ENCODE measurements at regions not wholly inside any gene's neighbourhood (a gene's known extent, or its start where the extent isn't known, plus 50 kb on each side); places are given as distances from the start of the nearest gene placed in this dataset.
A peak's percentile ranks its signal among the peaks of the same experiment; 100 is the strongest.

- no peak for DNase-seq
These were observed 307.4 kb upstream of the POU3F3 start for GRCh38 chr2:104546537-104546936.

DNA sequence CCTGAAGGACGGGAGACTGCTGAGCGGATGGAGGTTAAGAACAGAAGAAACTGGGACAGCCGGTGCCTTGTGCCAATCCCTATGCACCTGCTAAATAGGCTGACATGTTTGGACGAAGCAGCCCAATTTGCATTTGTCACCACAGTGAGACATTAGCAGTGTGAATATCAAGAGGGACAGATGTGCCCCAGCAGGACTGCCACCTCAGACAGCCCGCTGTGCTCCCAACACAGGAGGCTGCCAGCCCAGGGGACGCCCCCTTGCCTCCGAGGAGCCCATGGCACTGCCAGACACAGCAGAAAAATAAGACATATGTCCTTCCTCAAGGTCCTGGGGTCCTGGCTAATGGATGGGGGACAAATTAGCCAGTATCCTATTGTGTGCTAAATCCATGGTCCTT lies 306.7 kb upstream of the POU3F3 start:
- DNase-seq: no peak

- DNase-seq: no peak
These were observed 292.7 kb upstream of the POU3F3 start for GRCh38 chr2:104561251-104561650.

GRCh38 chr2:104562537-104562936 lies 291.4 kb upstream of the POU3F3 start:
- no peak for DNase-seq

DNA sequence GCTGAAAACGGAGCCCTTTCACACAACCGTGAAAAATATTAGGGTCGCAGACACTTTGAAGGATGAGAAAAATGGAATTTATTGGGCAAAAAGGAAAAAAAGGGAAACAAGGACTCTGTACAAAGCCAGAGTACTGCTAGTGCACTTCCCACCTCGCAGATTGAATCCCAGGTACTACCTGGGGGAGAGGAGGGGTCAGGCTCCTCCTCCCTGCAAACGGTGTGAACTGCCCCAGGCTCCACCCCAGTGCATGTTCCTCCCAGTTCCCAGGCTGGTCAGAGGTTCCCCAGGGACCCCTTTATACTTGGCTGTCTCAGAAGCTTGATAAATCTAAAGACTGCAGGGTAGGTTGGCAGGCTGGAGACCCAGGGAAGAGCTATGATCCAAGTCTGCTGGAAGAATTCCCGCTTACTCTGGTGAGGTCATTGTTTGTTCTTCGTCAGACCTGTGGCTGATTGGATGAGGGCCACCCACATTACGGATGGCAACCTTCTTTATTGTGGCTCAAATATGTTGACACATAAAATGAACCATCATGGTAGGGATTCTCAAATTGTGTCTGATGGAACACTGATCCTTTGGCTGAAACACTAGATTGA lies 290.4 kb upstream of the POU3F3 start:
- no peak for DNase-seq

DNA sequence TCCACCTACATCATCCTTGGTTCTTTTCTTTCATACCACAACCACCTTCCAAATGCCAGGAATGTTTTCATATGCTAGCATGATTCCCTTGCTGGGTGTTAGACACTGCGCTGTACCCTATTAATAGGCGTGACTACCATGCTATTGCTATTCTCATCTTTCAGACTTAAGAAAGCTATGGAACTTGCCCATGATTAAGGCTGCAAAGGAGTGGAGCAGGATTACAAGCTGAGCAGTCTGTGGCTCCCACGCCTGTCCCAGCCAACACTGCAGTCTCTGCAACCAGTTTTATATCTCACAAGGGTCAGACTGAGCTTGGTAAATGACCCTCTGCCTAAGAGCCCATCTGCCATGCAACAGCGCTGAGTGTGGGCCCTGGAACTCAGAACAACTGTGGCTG lies 285.7 kb upstream of the POU3F3 start:
- no peak for DNase-seq

GRCh38 chr2:104570259-104570658 lies 283.7 kb upstream of the POU3F3 start:
- no peak for DNase-seq

DNA sequence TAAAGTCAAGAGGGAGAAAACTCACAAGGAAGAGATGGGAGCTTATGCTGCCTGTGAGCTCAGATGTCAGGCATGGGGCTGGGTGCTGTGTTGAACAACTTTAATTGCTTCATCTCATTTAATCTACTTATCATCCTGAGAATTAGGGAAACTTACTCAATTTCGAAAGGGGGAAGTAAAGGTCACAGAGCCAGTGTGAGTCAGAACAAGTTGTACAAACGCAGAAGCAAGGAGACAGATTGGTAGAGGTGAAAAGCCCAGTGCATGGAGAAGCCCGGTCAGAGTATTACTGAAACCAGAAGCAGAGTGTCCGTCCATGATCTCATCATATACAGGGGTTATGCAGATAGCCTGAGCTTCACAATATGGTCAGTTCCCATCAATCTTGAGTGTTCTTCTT lies 281.1 kb upstream of the POU3F3 start:
- no peak for DNase-seq

- DNase-seq: no peak
These were observed 279.5 kb upstream of the POU3F3 start for GRCh38 chr2:104574367-104574766.

DNA sequence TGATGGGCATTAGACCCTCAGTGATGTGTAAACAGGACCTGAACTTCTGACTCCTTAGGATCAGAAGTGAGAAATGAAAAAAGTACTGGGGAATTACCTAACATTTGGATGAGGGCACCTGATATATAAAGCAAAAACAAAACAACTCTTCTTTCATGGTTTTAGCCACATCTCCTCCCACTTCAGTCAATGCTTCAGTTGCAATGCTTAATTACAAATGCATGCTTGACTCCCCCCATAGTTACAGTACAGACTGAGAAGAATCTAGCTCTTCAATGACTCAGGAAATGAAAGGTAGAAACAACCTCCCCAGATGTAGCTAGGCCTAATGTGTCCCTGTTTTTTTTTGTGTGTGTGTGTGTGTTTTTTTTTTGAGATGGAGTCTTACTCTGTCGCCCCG lies 276.8 kb upstream of the POU3F3 start:
- DNase-seq: no peak

GRCh38 chr2:104582471-104582870 lies 271.4 kb upstream of the POU3F3 start:
- DNase-seq: no peak

- DNase-seq: peak in 2 of 14 donors; percentile 1 to 6
These were observed 270.1 kb upstream of the POU3F3 start for GRCh38 chr2:104583811-104584210.

DNA sequence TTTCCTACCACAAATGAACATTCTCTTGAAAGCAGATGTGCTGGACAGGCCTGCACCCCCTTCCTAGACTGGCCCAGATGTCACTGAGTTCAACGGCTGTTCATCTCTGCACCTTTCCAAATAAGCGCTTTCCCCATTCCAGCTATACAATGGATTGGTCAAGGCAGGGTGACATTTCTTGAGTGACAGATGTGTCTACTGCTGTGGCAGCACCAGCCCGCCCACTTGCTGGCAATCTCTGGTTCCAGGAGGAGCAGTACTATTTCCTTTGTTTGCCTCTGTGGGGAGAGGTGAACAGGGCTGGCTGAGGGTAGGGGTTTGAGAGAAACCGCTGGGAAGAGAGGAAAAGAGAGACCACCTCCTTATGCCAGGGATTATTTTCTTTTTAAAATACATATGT lies 269.5 kb upstream of the POU3F3 start:
- peak in 1 of 14 donors; percentile 4 for DNase-seq

- DNase-seq: no peak
These were observed 258.3 kb upstream of the POU3F3 start for GRCh38 chr2:104595576-104595975.

DNA sequence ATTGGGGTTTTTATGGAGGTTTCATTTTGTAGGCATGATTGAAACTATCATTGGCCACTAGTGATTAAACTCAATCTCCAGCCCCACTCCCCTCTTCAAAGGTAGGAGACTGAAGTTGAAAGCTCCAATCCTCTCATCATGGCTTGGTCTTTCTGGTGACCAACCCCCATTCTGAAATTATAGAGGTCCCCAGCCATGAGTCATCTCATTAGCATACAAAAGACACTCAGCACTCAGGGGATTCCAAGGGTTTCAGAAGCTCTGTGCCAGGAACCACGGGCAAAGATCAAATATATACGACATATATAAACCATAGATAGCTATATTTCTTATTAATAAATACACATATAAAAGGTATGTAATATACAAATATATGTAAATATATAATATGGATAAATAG lies 256.0 kb upstream of the POU3F3 start:
- no peak for DNase-seq

- no peak for DNase-seq
These were observed 255.3 kb upstream of the POU3F3 start for GRCh38 chr2:104598636-104599035.

GRCh38 chr2:104599787-104600510 lies 254.0 kb upstream of the POU3F3 start:
- no peak for DNase-seq

GRCh38 chr2:104606056-104606455 lies 247.9 kb upstream of the POU3F3 start:
- DNase-seq: no peak

DNA sequence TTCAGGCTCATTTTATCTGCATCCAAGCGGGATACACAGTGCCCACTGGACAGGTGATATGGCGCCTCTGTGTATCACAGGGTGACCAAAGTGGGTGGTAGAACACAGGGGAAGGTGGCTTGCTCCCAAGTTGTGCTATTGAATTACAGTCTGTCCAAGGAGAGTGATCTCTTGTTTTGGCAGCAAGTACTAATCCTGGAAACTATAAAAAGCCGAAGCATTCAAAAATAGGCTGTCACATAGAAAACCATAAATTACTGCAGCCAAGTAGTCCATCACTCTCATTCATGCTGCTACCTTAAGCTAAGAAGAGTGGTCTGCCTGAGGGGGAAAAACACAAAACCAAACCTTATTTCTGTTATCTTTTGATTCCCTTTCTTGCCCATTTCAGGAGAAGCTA lies 237.1 kb upstream of the POU3F3 start:
- no peak for DNase-seq

GRCh38 chr2:104620801-104621200 lies 233.1 kb upstream of the POU3F3 start:
- no peak for DNase-seq

GRCh38 chr2:104635608-104636007 lies 218.3 kb upstream of the POU3F3 start:
- no peak for DNase-seq

GRCh38 chr2:104638190-104638858 lies 215.6 kb upstream of the POU3F3 start:
- no peak for DNase-seq

DNA sequence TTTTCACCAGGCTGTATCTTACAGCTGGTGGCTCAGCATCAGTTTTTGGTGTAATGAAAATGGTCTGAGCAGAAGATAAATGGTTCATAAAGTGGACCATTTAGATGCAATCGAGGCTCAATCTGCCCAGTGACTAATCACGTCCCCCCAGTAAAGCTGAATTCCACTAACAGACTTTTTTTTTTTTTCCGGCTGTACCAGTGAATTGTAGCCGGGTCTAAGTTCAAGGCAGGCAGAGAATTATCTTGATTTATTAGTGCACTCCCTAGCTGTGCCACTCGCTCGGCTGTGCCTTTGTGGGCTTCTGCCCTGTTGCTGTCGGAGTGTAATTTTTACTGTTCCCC lies 215.1 kb upstream of the POU3F3 start:
- no peak for DNase-seq

DNA sequence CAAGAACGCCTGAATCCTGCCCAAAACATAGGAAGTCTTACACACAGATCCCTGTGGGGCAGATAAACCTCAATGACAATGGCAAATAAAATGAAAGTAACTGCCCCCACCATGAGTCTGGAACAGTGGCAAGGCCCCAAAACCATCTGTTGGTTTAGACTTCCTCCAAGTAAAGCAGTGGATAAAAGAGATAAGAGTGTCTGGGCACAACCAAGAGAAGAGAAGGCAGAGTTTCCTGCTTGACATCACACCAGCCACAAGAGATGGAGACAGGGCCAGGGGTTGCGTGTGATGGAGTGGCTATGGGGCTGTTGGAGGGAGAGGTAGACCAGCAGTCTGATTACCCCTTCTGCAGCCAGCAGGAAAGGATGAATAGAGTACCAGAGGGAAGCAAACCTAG lies 212.1 kb upstream of the POU3F3 start:
- DNase-seq: no peak

Measured in C1 segment of cervical spinal cord (tissue), 14 donors.